H1 (cell line): ENCODE measurements at regions not wholly inside any gene's neighbourhood (a gene's known extent, or its start where the extent isn't known, plus 50 kb on each side); places are given as distances from the start of the nearest gene placed in this dataset.

Experiments used
- ATF2 ChIP-seq: IDR thresholded peaks from 2 replicates; pipeline ENCODE4 v1.6.1; 2012; ENCODE audit warnings: low read length, inconsistent platforms
- CBX5 ChIP-seq: fragments of 300-800, 300-1000 bp; sonication (generic); IDR thresholded peaks from 2 replicates; pipeline ENCODE4 v1.7.1; 2016; ENCODE audit warnings: antibody characterized with exemption, low read length, low read depth
- CHD2 ChIP-seq: IDR thresholded peaks from 2 replicates; pipeline ENCODE4 v1.6.1; 2012; ENCODE audit warnings: low read length, improper control_type of control experiment
- CREB1 ChIP-seq: IDR thresholded peaks from 2 replicates; pipeline ENCODE4 v1.6.1; 2012; ENCODE audit warnings: inconsistent platforms
- EP300 ChIP-seq, 2 experiments: IDR thresholded peaks; 1 replicate in 1 of 2; 2 replicates in 1 of 2; pipeline ENCODE4 v1.6.1; 2011 to 2012; ENCODE audit warnings: low read depth in 2 of 2, low read length in 2 of 2, mild to moderate bottlenecking in 2 of 2, borderline replicate concordance in 1 of 2, inconsistent platforms in 1 of 2, moderate library complexity in 1 of 2
- EZH2 ChIP-seq: fragments of 200-600 bp; sonication (generic); IDR thresholded peaks from 2 replicates; pipeline ENCODE4 v1.7.1; 2012; ENCODE audit warnings: low read depth, mild to moderate bottlenecking, moderate library complexity, low read length, inconsistent platforms; ENCODE audit not compliant: severe bottlenecking
- POLR2A ChIP-seq, 2 experiments: IDR thresholded peaks; 1 replicate in 1 of 2; 2 replicates in 1 of 2; pipeline ENCODE4 v1.6.1; 2011; ENCODE audit warnings: low read depth in 2 of 2, low read length in 2 of 2, mild to moderate bottlenecking in 2 of 2; ENCODE audit errors: control extremely low read depth in 1 of 2
- RAD21 ChIP-seq, 2 experiments: IDR thresholded peaks in 1 of 2; conservative IDR thresholded peaks in 1 of 2; 2 replicates each; pipeline ENCODE4 v1.6.1; 2011; ENCODE audit warnings: low read depth in 2 of 2, low read length in 2 of 2, improper control_type of control experiment in 1 of 2, inconsistent platforms in 1 of 2, mild to moderate bottlenecking in 1 of 2, moderate library complexity in 1 of 2
- USF2 ChIP-seq: IDR thresholded peaks from 2 replicates; pipeline ENCODE4 v1.6.1; 2011; ENCODE audit warnings: low read length, improper control_type of control experiment
- ZNF274 ChIP-seq: IDR thresholded peaks from 2 replicates; pipeline ENCODE4 v1.7.0; 2012; ENCODE audit warnings: low read length, borderline replicate concordance; ENCODE audit errors: extremely low read depth
- TF ChIP-seq, protein P1 (sequence below), 3 experiments: IDR thresholded peaks; 1 replicate in 2 of 3; 2 replicates in 1 of 3; pipeline versions ENCODE4 v1.5.1 to v1.6.1; 2011; ENCODE audit warnings: low read length in 3 of 3, mild to moderate bottlenecking in 3 of 3, inconsistent platforms in 2 of 3, low read depth in 1 of 3, moderate library complexity in 1 of 3; ENCODE audit not compliant: insufficient read depth in 1 of 3; ENCODE audit errors: control extremely low read depth in 1 of 3

DNA sequence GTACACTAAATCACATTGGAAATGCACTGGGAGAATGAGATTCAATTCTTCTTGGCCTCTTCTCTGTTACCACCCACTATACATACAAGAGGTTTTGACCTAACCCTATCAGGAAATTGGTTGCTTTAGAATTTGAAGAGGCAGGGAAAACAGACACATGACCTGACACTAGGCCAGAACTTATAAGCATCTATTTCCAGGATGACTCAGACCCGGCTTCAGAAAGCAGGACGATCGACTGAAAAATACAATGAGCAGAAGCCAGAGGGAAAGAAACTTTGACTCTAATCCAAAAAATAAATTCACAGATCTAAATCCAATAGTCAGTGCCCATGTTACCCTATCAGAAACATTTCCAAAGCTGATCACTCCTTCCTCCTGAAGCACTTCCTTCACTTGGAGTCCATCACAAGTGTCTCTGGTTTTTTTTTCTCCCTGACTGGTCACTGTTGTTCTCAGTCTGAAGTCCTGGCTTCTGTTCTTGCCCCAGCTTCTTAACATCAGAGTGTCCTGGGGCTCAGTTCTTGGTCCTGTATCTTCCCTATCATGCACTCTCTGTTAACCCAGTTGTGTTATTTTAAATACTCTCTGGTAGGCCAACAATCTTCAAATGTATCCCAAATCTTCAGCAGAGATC lies 133.6 kb downstream of the P2RY1 start:
- TF ChIP-seq USF2 = no peak
- TF ChIP-seq RAD21 (IDR thresholded peaks at IDR 0.05 in 1 of 2, conservative IDR thresholded peaks at IDR 0.05 in 1 of 2; ENCODE audit: low read depth in 2 of 2, low read length in 2 of 2) = no peak
- TF ChIP-seq, protein P1, sequence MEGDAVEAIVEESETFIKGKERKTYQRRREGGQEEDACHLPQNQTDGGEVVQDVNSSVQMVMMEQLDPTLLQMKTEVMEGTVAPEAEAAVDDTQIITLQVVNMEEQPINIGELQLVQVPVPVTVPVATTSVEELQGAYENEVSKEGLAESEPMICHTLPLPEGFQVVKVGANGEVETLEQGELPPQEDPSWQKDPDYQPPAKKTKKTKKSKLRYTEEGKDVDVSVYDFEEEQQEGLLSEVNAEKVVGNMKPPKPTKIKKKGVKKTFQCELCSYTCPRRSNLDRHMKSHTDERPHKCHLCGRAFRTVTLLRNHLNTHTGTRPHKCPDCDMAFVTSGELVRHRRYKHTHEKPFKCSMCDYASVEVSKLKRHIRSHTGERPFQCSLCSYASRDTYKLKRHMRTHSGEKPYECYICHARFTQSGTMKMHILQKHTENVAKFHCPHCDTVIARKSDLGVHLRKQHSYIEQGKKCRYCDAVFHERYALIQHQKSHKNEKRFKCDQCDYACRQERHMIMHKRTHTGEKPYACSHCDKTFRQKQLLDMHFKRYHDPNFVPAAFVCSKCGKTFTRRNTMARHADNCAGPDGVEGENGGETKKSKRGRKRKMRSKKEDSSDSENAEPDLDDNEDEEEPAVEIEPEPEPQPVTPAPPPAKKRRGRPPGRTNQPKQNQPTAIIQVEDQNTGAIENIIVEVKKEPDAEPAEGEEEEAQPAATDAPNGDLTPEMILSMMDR (IDR thresholded peaks at IDR 0.05; ENCODE audit: control extremely low read depth in 1 of 3, insufficient read depth in 1 of 3, low read depth in 1 of 3, low read length in 3 of 3) = no peak
- no peak for TF ChIP-seq POLR2A (IDR thresholded peaks at IDR 0.05; ENCODE audit: control extremely low read depth in 1 of 2, low read depth in 2 of 2, low read length in 2 of 2)
- TF ChIP-seq EP300 (IDR thresholded peaks at IDR 0.05; ENCODE audit: borderline replicate concordance in 1 of 2, low read depth in 2 of 2, low read length in 2 of 2) = no peak
- no peak for TF ChIP-seq CREB1
- TF ChIP-seq EZH2 = no peak
- no peak for TF ChIP-seq ATF2
- no peak for TF ChIP-seq CBX5
- no peak for TF ChIP-seq CHD2
- TF ChIP-seq ZNF274 = no peak
